ENCODE measurements at regions not wholly inside any gene's neighbourhood (a gene's known extent, or its start where the extent isn't known, plus 50 kb on each side); places are given as distances from the start of the nearest gene placed in this dataset.
"Not testable (repeated sequence)": the region's sequence is repeated elsewhere in the genome, so short reads cannot be mapped to it uniquely, and the experiment has no call there.

GRCh38 chr19:30112666-30113065 lies 170.6 kb downstream of the URI1 start:
- no peak for DNase-seq
- H3K27me3 Mint-ChIP-seq (ENCODE audit: insufficient read depth) = peaks cover under 1% of the 10 kb centered on the region; the same call in 1 of the 2 replicates
- H3K36me3 Mint-ChIP-seq (ENCODE audit: low read depth) = no peaks in the 10 kb centered on the region
- H3K9me3 Mint-ChIP-seq = peaks cover 4% of the 10 kb centered on the region
- no peak for TF ChIP-seq CTCF (IDR thresholded peaks at IDR 0.05)
- H3K4me1 Mint-ChIP-seq (ENCODE audit: low read depth) = no peaks in the 10 kb centered on the region
- no peak overlapping the region for H3K4me3 Mint-ChIP-seq
- H3K27ac Mint-ChIP-seq = no peak overlapping the region

DNA sequence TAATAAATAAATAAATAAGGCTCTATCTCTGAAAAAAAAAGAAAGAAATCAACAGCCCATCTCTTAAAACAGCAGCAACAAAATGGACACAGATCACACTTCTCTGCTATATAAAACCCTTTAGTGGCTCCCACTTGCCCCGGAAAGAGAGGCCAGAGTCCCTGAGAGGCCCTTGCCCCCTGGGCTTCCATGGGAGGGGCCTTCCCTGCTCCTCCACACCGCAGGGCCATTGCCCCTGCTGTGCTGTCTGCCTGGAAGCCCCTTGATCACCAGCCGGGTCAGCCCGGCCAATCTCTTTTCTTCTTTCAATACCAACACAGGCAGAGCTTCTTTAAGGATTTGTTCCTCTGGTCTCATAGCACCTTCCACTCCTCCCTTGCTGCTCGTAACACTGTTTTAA lies 171.1 kb downstream of the URI1 start:
- Mint-ChIP-seq H3K27me3 (ENCODE audit: insufficient read depth) (no peaks in the 10 kb centered on the region), H3K27ac (no peak overlapping the region), H3K36me3 (ENCODE audit: low read depth) (no peaks in the 10 kb centered on the region), H3K4me1 (ENCODE audit: low read depth) (no peaks in the 10 kb centered on the region), H3K4me3 (no peak overlapping the region), H3K9me3 (peaks cover 7% of the 10 kb centered on the region; the same call in 1 of the 2 replicates)
- TF ChIP-seq CTCF (IDR thresholded peaks at IDR 0.05) = no peak
- DNase-seq = no peak

- H3K36me3 Mint-ChIP-seq (ENCODE audit: low read depth); H3K27ac Mint-ChIP-seq; DNase-seq; H3K4me3 Mint-ChIP-seq; H3K27me3 Mint-ChIP-seq (ENCODE audit: insufficient read depth); H3K4me1 Mint-ChIP-seq (ENCODE audit: low read depth): not testable (repeated sequence)
- peaks cover 10% of the 10 kb centered on the region; the same call in 1 of the 2 replicates for H3K9me3 Mint-ChIP-seq
Observed at GRCh38 chr19:30114095-30114494, 172.1 kb downstream of the URI1 start.

DNA sequence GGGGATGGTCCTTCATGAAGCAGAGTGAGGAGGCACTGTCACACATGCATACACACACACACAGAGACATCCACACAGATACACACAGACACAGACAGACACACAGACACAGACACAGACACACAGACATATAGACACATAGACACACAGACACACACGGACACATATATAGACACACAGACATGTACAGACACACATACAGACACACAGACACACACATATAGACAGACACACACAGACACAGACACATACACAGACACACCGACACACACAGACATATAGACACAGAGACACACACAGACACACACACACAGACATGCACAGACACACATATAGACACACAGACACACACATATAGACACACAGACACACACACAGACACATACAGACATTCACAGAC lies 173.9 kb downstream of the URI1 start:
- no peak for DNase-seq
- H3K36me3 Mint-ChIP-seq (ENCODE audit: low read depth) = no peaks in the 10 kb centered on the region
- no peak for TF ChIP-seq CTCF (IDR thresholded peaks at IDR 0.05)

DNA sequence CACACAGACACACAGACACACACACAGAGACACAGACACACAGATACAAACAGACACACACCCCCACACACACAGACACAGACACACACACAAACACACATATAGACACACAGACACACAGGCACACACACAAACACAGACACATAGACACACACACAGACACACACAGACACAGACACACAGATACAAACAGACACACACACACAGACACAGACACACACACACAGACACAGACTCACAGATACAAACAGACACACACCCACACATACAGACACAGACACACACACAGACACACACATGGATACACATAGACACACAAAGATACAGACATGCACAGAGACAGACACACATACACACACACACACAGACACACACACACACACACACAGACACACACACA lies 174.5 kb downstream of the URI1 start:
- Mint-ChIP-seq H3K9me3 (peaks cover 14% of the 10 kb centered on the region), H3K36me3 (ENCODE audit: low read depth) (no peaks in the 10 kb centered on the region), H3K4me3 (no peak overlapping the region), H3K27ac (no peak overlapping the region), H3K27me3 (ENCODE audit: insufficient read depth) (peaks cover 1% of the 10 kb centered on the region; the same call in 1 of the 2 replicates), H3K4me1 (ENCODE audit: low read depth) (no peaks in the 10 kb centered on the region)
- no peak for TF ChIP-seq CTCF (IDR thresholded peaks at IDR 0.05)
- no peak for DNase-seq

More for the DNA sequence above, 173.9 kb downstream of the URI1 start:
- H3K9me3 Mint-ChIP-seq = peaks cover 14% of the 10 kb centered on the region
- H3K4me1 Mint-ChIP-seq (ENCODE audit: low read depth) = no peaks in the 10 kb centered on the region
- H3K27me3 Mint-ChIP-seq (ENCODE audit: insufficient read depth) = no peaks in the 10 kb centered on the region
- H3K4me3 Mint-ChIP-seq = no peak overlapping the region
- no peak overlapping the region for H3K27ac Mint-ChIP-seq

GRCh38 chr19:30116984-30117555 lies 175.0 kb downstream of the URI1 start:
- H3K4me1 Mint-ChIP-seq (ENCODE audit: low read depth) = no peaks in the 10 kb centered on the region

More at GRCh38 chr19:30116984-30117555, 175.0 kb downstream of the URI1 start:
- DNase-seq = no peak
- Mint-ChIP-seq H3K9me3 (peaks cover 14% of the 10 kb centered on the region), H3K4me3 (no peak overlapping the region), H3K36me3 (ENCODE audit: low read depth) (no peaks in the 10 kb centered on the region), H3K27ac (no peak overlapping the region), H3K27me3 (ENCODE audit: insufficient read depth) (peaks cover 1% of the 10 kb centered on the region; the same call in 1 of the 2 replicates)
- no peak for TF ChIP-seq CTCF (IDR thresholded peaks at IDR 0.05)
